NCI-H345 treated with DMSO at 0.1 percent for 48 hours (cell line): ENCODE measurements at regions not wholly inside any gene's neighbourhood (a gene's known extent, or its start where the extent isn't known, plus 50 kb on each side); places are given as distances from the start of the nearest gene placed in this dataset.

ENCODE experiments used
- DNase-seq: peaks from one replicate; lab custom pipeline; 2025; ENCODE audit not compliant: unreplicated experiment; lab: John Stamatoyannopoulos, UW

GRCh38 chr14:55734731-55735130, 154.7 kb downstream of the KTN1 start:
- DNase-seq, result no peak

- no peak for DNase-seq
Observed at GRCh38 chr14:55739967-55740648, 160.1 kb downstream of the KTN1 start.

- no peak for DNase-seq
Observed at GRCh38 chr14:55740649-55740989, 160.6 kb downstream of the KTN1 start.

GRCh38 chr14:55741240-55741639, 161.2 kb downstream of the KTN1 start:
- DNase-seq, result no peak

- no peak for DNase-seq
Observed at GRCh38 chr14:55743551-55743950, 163.5 kb downstream of the KTN1 start.

- DNase-seq, result no peak
Observed at GRCh38 chr14:55744321-55744720, 164.3 kb downstream of the KTN1 start.

- DNase-seq, result no peak
Observed at GRCh38 chr14:55745906-55746305, 165.9 kb downstream of the KTN1 start.

- no peak for DNase-seq
Observed at GRCh38 chr14:55746558-55746957, 166.6 kb downstream of the KTN1 start.

GRCh38 chr14:55747186-55747585, 167.2 kb downstream of the KTN1 start:
- DNase-seq, result no peak

- DNase-seq, result peak; percentile 59
Observed at GRCh38 chr14:55749201-55749812, 169.3 kb downstream of the KTN1 start.

GRCh38 chr14:55749946-55750345, 169.9 kb downstream of the KTN1 start:
- no peak for DNase-seq

- peak; percentile 44 for DNase-seq
Observed at GRCh38 chr14:55752580-55753390, 172.8 kb downstream of the KTN1 start.

GRCh38 chr14:55754471-55754870, 174.5 kb downstream of the KTN1 start:
- no peak for DNase-seq

- no peak for DNase-seq
Observed at GRCh38 chr14:55754871-55755270, 174.9 kb downstream of the KTN1 start.

- DNase-seq, result no peak
Observed at GRCh38 chr14:55756078-55756477, 176.1 kb downstream of the KTN1 start.

- DNase-seq, result no peak
Observed at GRCh38 chr14:55756557-55756956, 176.6 kb downstream of the KTN1 start.

- DNase-seq, result no peak
Observed at GRCh38 chr14:55758796-55759195, 178.8 kb downstream of the KTN1 start.

- DNase-seq, result no peak
Observed at GRCh38 chr14:55760789-55761566, 181.0 kb downstream of the KTN1 start.

GRCh38 chr14:55761651-55762050, 181.6 kb downstream of the KTN1 start:
- no peak for DNase-seq

- DNase-seq, result no peak
Observed at GRCh38 chr14:55762595-55763232, 182.7 kb downstream of the KTN1 start.

GRCh38 chr14:55764784-55765183, 184.8 kb downstream of the KTN1 start:
- DNase-seq, result no peak
